ENCODE measurements at regions not wholly inside any gene's neighbourhood (a gene's known extent, or its start where the extent isn't known, plus 50 kb on each side); places are given as distances from the start of the nearest gene placed in this dataset.

DNA sequence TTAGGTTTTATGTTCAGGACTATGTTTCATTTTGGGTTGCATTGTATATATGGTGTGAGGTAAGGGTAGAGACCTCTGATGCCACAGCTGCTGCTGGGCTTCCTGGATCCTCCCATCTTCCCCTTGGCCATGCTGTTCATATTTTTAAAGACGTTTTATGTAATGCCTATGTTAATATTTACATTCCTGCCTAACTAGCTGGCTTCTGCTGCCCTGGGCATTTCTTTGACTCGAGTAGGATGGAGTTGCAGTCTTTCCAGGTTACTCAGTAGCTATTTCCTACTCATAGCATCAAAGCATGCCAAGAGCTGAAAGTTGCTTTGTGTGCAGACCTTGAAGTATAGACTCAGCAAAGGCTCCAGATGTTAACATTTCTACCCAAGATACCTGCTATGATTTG, 220.5 kb upstream of the CADM1 start:
- no peak overlapping the region for H3K4me3 ChIP-seq (ENCODE audit: low read depth, low read length)
- TF ChIP-seq, protein P1, sequence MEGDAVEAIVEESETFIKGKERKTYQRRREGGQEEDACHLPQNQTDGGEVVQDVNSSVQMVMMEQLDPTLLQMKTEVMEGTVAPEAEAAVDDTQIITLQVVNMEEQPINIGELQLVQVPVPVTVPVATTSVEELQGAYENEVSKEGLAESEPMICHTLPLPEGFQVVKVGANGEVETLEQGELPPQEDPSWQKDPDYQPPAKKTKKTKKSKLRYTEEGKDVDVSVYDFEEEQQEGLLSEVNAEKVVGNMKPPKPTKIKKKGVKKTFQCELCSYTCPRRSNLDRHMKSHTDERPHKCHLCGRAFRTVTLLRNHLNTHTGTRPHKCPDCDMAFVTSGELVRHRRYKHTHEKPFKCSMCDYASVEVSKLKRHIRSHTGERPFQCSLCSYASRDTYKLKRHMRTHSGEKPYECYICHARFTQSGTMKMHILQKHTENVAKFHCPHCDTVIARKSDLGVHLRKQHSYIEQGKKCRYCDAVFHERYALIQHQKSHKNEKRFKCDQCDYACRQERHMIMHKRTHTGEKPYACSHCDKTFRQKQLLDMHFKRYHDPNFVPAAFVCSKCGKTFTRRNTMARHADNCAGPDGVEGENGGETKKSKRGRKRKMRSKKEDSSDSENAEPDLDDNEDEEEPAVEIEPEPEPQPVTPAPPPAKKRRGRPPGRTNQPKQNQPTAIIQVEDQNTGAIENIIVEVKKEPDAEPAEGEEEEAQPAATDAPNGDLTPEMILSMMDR (IDR thresholded peaks at IDR 0.05; ENCODE audit: borderline replicate concordance, insufficient read depth, low read depth, low read length), result no peak

DNA sequence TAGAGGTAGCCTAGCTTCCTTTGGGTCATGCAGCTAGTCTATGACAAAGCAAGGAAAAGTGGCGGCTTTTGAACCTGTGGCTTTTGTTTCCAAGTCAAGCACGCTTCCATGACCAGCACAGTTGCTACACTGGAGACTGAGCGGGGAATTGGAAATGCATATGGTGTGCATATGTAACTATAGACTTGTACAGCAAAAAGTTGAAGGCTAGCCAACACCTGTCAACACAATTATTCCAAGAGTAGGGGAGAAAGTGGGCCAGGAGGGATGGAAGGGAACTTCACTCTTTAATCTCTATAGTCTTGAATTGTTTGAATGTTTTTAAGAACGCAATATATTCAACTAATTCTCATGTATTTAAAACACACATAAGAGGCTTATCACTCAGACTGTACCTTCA, 218.5 kb upstream of the CADM1 start:
- TF ChIP-seq, protein P1 (IDR thresholded peaks at IDR 0.05; ENCODE audit: borderline replicate concordance, insufficient read depth, low read depth, low read length), result no peak
- no peak overlapping the region for H3K4me3 ChIP-seq (ENCODE audit: low read depth, low read length)

DNA sequence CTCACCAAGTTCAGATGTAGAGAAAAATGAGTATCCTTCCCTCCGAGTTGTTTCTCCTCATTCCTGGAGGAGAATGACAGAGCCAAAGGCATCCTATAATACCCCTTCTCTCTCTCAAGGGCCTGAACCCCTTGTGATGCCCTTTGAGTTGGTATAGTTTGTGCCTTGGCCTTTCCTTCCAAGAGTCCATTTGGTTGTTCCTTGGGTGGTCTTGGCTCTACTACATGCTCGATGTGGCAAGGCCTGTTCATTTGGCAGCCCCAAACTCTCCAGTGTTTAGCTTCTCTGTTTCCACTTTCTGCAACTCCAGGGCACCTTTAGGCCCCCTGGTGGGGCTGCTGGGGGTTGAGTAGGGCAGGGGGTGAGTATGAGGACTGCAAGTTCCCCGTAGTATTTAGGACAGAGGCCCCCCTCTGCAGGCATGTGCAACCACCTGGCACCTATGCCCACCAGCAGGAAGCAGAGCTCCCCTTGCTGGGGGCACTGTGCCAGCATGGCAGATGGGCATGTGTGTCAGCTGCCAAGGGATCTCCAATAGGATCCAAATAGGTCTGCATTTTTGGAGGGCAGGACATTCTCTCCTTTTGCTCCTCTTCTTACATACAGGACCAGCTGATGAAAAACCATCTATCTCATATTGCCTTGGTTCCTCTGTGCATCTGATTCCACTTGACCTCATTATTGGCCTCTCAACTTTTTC, 217.2 kb upstream of the CADM1 start:
- TF ChIP-seq, protein P1 (IDR thresholded peaks at IDR 0.05; ENCODE audit: borderline replicate concordance, insufficient read depth, low read depth, low read length), result no peak

DNA sequence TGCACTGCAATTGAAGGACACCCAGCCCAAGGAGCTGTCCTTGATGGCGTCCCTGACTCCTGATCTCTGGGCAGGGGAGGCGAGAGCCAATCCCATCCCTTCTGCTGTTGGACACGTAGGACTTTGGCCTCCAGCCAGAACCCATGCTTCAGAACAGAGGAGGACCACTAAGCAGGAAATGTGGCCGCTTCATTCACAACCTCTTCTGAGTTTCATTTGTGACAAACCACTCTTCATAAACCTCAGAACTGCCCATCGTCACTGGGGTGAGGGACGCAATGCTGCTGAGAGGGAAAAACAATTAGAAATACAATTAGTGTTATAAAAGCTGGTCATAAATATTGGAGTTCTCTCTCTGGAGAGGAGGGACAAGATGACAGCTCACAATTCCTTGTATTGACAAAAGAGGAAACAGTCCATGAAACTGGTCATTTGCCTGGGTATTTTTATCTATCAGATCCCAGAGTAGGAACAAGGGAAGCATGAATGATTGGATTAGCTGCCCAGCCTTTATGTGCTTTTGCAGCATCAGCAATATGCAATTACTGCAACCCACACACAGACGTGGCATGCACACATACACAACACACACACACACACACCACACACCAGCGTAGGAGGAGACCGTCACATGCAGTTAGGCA, 216.5 kb upstream of the CADM1 start:
- H3K4me3 ChIP-seq (ENCODE audit: low read depth, low read length), result no peak overlapping the region
- TF ChIP-seq, protein P1 (IDR thresholded peaks at IDR 0.05; ENCODE audit: borderline replicate concordance, insufficient read depth, low read depth, low read length), result no peak

More for the DNA sequence above, 217.2 kb upstream of the CADM1 start:
- H3K4me3 ChIP-seq (ENCODE audit: low read depth, low read length), result no peak overlapping the region

DNA sequence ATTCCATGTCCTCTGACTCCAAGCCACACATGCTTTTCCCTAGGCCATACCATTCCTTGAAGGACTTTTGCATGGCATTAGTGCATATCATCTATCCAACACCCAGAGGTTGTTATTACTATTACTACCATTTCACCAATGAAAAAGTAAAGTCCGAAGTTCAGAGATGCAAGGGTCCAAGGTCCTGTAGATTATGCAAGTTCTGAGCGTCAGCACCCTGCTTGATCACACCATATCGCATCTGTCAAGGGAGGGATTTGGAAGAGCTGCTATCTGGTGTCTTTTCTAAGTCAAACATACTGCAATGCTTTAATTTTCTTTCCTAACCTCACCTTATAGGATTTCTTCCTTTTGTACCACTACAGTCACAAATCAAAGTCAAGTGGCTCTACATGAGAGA, 214.7 kb upstream of the CADM1 start:
- H3K4me3 ChIP-seq (ENCODE audit: low read depth, low read length), result no peak overlapping the region
- TF ChIP-seq, protein P1 (IDR thresholded peaks at IDR 0.05; ENCODE audit: borderline replicate concordance, insufficient read depth, low read depth, low read length), result no peak

DNA sequence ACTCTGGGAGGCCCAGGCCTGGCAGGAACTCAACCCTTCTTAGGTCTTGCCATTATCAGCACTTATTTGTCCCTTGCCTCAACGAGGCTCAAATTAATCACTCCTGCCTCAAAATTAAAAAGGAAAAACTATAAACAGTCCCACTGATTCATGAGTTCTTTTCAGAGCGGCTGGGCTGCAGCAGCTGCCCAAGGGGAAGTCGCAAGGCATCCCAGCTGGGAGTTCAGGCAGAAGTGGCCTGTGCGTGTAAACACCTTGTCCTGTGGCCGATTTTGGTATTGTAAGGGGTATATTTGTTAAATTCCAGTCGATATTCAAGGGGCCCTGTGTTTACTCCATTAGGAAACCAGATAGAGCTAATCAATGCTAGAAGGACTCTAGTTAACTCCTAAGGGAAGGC, 213.9 kb upstream of the CADM1 start:
- TF ChIP-seq, protein P1 (IDR thresholded peaks at IDR 0.05; ENCODE audit: borderline replicate concordance, insufficient read depth, low read depth, low read length), result no peak
- no peak overlapping the region for H3K4me3 ChIP-seq (ENCODE audit: low read depth, low read length)

All from GM12875 (cell line).